Osteocyte (in vitro differentiated cells): ENCODE measurements at regions not wholly inside any gene's neighbourhood (a gene's known extent, or its start where the extent isn't known, plus 50 kb on each side); places are given as distances from the start of the nearest gene placed in this dataset.

ENCODE experiments used
- DNase-seq: peaks from one replicate; pipeline ENCODE4 v3.0.0; 2021; ENCODE audit warnings: mixed read lengths; ENCODE audit not compliant: unreplicated experiment; ENCODE audit errors: extremely low spot score
- H3K27ac Mint-ChIP-seq: one replicate; pipeline ENCODE4 v1.8.0; 2021; ENCODE audit warnings: mild to moderate bottlenecking, mixed read lengths; ENCODE audit not compliant: unreplicated experiment
- H3K27me3 Mint-ChIP-seq: one replicate; pipeline ENCODE4 v1.8.0; 2021; ENCODE audit warnings: mixed read lengths; ENCODE audit not compliant: unreplicated experiment
- H3K36me3 Mint-ChIP-seq: one replicate; pipeline ENCODE4 v1.8.0; 2021; ENCODE audit warnings: mixed read lengths; ENCODE audit not compliant: unreplicated experiment
- H3K4me1 Mint-ChIP-seq: one replicate; pipeline ENCODE4 v1.8.0; 2021; ENCODE audit warnings: mixed read lengths; ENCODE audit not compliant: unreplicated experiment
- H3K4me3 Mint-ChIP-seq: one replicate; pipeline ENCODE4 v1.8.0; 2021; ENCODE audit warnings: mild to moderate bottlenecking, moderate library complexity, mixed read lengths; ENCODE audit not compliant: unreplicated experiment
- H3K9me3 Mint-ChIP-seq: one replicate; pipeline ENCODE4 v1.8.0; 2021; ENCODE audit warnings: mixed read lengths; ENCODE audit not compliant: unreplicated experiment
- TF ChIP-seq, protein P1 (sequence below): fragments of 200-600 bp; sonication (generic); IDR thresholded peaks from 2 replicates; pipeline ENCODE4 v1.5.0; 2021; ENCODE audit warnings: antibody characterized with exemption, mild to moderate bottlenecking, moderate library complexity

DNA sequence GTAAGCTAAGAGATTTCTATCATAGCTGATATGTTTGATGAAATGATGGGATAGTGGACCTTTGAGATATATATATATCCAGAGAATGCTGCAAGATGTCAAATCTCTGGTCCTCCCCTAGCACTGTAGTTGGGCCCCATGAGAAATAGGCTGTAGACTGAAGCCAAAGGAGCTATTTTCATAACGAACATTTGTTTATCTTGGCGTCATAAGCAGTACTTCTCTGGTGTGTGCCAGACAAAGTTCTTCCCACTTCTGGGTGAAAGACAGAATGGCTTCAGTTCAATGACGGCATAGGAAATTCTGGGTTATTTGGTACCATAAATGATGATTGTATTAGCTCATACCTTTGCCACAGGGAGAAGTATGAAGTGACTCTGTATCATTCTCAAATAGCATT lies 534.3 kb downstream of the SOX5 start:
- no peaks in the 10 kb centered on the region for H3K36me3 Mint-ChIP-seq
- H3K9me3 Mint-ChIP-seq, result no peaks in the 10 kb centered on the region
- no peaks in the 10 kb centered on the region for H3K27me3 Mint-ChIP-seq
- no peak overlapping the region for H3K27ac Mint-ChIP-seq
- DNase-seq, result no peak
- TF ChIP-seq, protein P1, sequence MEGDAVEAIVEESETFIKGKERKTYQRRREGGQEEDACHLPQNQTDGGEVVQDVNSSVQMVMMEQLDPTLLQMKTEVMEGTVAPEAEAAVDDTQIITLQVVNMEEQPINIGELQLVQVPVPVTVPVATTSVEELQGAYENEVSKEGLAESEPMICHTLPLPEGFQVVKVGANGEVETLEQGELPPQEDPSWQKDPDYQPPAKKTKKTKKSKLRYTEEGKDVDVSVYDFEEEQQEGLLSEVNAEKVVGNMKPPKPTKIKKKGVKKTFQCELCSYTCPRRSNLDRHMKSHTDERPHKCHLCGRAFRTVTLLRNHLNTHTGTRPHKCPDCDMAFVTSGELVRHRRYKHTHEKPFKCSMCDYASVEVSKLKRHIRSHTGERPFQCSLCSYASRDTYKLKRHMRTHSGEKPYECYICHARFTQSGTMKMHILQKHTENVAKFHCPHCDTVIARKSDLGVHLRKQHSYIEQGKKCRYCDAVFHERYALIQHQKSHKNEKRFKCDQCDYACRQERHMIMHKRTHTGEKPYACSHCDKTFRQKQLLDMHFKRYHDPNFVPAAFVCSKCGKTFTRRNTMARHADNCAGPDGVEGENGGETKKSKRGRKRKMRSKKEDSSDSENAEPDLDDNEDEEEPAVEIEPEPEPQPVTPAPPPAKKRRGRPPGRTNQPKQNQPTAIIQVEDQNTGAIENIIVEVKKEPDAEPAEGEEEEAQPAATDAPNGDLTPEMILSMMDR, result no peak
- H3K4me3 Mint-ChIP-seq, result no peak overlapping the region
- no peaks in the 10 kb centered on the region for H3K4me1 Mint-ChIP-seq

DNA sequence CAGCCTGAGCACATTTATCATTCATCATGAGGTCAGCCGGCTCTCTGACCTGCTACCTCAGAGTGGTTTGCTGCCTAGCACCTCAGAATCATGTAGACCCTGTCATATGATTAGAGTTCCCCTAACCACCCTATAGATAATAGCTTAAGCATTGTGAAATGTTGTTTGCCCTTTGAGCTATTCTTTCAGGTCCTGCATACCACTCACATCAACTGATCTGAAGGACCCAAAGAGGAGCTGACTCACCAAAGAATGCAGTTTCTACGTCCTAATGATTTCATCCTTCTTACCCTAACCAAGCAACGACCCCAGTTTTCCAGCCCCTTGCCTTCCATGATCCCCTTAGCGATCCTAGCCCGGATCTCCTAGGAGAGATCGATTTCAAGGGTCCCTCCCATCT lies 527.9 kb downstream of the SOX5 start:
- no peaks in the 10 kb centered on the region for H3K27me3 Mint-ChIP-seq
- no peak overlapping the region for H3K4me3 Mint-ChIP-seq
- H3K36me3 Mint-ChIP-seq, result no peaks in the 10 kb centered on the region
- TF ChIP-seq, protein P1, result no peak
- no peaks in the 10 kb centered on the region for H3K4me1 Mint-ChIP-seq
- H3K27ac Mint-ChIP-seq, result no peak overlapping the region
- DNase-seq, result no peak
- no peaks in the 10 kb centered on the region for H3K9me3 Mint-ChIP-seq

- Mint-ChIP-seq H3K9me3 (no peaks in the 10 kb centered on the region), H3K4me3 (no peak overlapping the region), H3K27ac (no peak overlapping the region), H3K27me3 (no peaks in the 10 kb centered on the region), H3K36me3 (no peaks in the 10 kb centered on the region), H3K4me1 (no peaks in the 10 kb centered on the region)
- TF ChIP-seq, protein P1, result no peak
- DNase-seq, result no peak
These were observed 526.3 kb downstream of the SOX5 start for GRCh38 chr12:23423097-23423687.

DNA sequence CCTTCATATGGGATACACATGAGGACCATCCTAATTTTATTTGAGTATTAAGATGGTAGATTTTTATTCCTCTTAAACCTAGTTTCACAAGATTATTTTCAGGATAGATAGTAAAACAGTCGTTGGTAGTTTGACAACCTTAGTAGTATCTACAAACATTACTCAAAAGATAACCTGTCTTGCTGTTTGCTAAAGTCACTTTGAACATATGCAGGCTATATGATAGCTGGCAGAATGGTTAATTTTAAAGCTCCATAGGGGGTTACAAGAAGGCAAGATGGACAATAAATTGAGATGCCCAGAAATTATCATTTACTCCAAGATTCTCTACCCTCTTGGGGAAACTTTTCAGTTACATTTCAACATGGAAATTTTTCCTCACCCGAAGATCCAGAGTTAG lies 525.7 kb downstream of the SOX5 start:
- H3K27ac Mint-ChIP-seq, result no peak overlapping the region
- H3K36me3 Mint-ChIP-seq, result no peaks in the 10 kb centered on the region
- TF ChIP-seq, protein P1, result no peak
- H3K27me3 Mint-ChIP-seq, result no peaks in the 10 kb centered on the region
- no peak overlapping the region for H3K4me3 Mint-ChIP-seq
- no peak for DNase-seq
- H3K4me1 Mint-ChIP-seq, result no peaks in the 10 kb centered on the region
- H3K9me3 Mint-ChIP-seq, result no peaks in the 10 kb centered on the region

GRCh38 chr12:23424685-23425084 lies 524.8 kb downstream of the SOX5 start:
- no peaks in the 10 kb centered on the region for H3K27me3 Mint-ChIP-seq

More at GRCh38 chr12:23424685-23425084, 524.8 kb downstream of the SOX5 start:
- Mint-ChIP-seq H3K4me1 (no peaks in the 10 kb centered on the region), H3K27ac (no peak overlapping the region), H3K4me3 (no peak overlapping the region), H3K36me3 (no peaks in the 10 kb centered on the region), H3K9me3 (no peaks in the 10 kb centered on the region)
- no peak for DNase-seq
- TF ChIP-seq, protein P1, result no peak
